ENCODE measurements at regions not wholly inside any gene's neighbourhood (a gene's known extent, or its start where the extent isn't known, plus 50 kb on each side); places are given as distances from the start of the nearest gene placed in this dataset.

DNA sequence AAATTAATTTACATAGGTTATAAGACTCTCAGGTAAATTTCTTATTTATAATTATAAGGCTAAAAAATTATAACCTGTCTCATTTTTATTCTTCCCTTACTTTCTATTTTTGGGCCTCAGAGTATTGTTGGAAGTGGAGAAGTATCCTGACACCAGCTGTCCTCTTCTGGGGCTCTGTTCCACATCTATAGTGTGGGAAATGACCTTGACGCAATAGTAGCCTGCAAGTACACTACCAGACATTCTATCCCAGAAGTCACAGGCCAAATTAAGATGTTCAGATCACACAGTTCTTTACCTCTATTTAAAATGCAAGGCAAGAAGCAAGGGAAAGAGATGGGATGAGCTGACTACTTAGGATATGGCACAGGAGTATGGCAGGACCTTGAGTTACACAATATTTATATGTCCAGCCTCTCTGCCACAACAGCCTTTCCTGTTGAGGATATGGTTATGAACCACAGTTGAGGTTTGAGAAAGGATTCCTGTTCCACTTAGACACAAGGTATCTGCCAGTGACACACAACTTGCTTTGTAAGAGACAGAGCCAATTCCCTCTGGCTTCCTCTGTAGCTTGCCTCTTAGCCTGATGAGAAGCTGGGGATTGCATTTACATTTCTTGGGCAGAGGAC is 158.0 kb upstream of the IL12A start:
- DNase-seq = no peak

DNA sequence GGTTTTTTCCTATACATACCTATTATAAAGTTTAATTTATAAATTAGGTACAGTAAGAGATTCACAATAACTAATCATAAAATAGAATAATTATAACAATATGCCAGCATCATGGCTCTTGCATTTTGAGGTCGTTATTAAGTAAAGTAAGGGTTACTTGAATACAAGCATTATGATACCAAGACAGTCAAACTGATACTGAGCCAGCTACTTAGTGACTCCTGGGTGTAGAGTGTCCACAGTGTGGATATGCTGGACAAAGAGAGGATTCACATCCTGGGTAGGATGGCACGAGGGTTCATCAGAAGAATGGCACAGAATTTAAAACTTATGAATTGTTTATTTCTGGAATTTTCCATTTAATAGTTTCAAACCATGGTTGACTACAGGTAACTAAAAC is 157.2 kb upstream of the IL12A start:
- DNase-seq = no peak

DNA sequence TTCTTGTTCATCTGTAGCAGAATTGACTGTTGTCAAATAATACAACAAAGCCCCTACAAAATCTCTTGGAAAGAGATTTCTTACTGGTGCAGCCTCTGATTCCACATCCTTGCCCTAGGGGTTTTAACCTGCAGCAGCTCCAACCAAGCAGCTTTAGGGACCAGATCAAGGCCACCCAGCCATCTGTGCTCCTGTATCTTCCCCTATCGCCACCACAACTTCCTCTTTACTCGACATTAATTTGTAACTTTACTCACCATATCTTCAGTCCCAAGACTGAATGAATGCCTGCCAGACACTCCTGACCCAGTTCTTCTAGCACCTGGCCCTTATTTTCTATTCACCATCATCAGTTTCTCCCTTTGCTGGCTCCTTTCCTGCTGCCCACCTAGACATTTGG is 156.6 kb upstream of the IL12A start:
- no peak for DNase-seq

DNA sequence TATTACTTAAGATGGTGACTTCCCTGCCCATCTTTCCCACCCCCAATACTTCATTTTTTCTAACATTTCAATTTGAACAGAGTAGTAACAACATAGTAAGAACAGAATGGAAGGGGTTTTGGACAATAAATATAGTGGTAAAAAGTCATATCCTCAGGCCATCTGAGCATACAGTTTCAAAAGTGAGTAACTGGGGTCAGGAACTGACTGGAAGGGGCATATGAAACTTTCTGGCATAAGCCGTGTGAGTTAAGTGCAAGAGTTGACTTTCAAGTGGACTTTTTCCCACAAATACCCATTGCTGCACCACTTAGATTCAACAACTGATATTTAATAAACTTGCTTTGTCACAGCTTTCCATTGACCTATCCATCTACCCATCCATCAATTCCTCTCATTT is 153.5 kb upstream of the IL12A start:
- DNase-seq = no peak

DNA sequence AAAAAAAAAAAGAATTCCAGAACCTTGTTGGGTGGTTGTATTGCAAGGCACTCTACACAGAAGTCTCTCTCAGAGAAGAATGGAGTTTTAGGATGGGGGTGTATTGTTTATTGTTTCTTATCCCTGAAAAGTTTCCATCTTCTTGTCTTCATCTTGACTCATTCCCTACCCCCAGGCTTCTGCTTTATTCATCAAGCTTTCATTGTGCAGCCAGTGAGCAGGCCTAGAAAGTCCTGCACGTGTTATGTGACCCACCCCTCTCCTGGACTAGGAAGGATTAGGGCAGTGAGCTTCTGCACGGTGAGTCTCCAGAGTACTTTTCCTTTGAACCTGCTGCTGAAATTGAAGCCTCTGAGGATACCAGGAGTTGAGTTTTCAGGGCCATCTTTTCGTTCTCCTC is 150.9 kb upstream of the IL12A start:
- no peak for DNase-seq

DNA sequence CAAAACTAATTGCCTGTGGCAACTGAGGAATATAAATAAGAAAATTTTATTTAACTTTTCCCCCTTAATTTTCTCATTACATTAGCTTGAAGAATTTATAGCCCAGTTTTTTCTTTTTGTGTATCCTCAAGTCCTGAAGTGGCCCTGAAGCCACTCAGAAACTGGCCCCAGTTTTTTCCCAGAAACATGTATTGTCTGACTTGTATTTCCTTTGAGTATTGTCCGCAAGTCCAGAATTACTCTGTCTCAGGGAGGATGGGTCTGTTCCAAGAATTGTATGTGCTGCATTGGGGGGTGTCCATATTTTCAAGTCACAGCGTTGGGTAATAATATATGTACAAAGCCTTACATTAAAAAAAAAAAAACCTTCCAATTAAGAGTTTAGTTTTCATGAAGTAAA is 149.7 kb upstream of the IL12A start:
- no peak for DNase-seq

DNA sequence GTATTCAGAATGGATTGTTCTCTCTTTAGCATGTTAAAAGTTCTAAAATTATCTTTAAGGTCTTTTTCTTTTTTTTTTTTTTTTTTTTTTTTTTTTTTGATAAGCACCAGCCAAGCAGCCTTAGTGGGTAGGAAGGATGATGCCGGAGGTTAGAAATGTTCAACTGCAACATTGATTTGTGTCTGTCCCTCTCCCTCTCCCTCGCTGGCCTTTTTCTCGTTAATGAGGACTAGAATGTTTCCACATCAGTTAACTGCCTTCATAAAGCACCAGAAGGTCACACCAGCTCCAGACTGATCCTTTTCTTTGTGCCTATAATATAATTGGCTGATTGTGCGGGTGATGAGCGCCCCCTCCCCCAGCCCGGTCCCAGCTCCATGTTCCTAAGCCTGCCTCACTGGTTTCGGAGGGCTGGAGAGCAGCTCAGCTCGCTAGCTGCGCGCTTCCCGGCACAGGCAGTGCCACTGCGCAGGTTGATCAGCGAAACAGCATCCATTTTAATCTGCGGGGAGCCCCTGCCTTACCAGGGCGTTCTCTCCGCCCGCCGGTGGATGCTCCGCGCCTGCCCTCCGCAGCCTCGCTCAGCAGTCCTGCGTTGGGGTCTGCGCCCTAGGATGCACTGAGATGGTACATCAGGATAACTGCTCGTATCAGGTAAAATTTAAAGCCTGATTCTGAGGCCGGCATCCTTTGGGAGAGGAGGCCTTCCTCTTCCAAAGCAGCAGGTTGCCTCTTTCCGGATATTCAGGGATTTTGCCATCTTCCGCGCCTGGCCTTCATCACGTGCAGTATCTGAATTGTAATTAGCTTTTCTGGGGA is 148.9 kb upstream of the IL12A start, which contains the start of gene SCHIP1:
Gene SCHIP1 (plus strand): TSS at position 301 of the 819 bp plus-strand sequence.
- no peak for DNase-seq

DNA sequence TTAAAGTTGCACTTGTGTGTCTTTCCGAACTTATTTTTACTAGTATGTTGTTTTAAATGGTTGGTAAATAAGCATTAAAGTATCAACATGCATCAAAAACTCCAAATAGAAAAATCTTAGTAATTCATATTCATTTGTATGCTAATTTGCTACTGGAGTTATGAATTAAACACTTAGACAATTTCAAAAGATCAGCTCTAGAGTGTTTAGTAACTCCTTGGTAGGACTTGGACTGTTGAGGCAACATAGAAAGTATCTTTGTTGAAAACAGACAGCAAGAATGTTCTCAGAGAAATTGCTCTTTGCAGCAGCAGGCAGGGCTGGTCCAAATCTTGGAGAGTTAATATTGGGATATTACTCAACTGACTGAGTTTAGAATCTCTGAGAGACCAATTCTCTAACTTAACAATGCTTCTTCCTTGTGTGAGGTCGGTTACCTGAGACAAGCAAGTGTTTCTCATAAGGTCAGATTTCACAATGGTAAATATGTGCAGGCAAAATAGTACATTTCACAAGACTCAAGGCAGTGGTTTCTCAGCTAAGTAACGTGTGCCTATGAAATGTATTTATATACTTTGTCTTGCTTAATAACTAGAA is 147.8 kb upstream of the IL12A start:
- DNase-seq = no peak

DNA sequence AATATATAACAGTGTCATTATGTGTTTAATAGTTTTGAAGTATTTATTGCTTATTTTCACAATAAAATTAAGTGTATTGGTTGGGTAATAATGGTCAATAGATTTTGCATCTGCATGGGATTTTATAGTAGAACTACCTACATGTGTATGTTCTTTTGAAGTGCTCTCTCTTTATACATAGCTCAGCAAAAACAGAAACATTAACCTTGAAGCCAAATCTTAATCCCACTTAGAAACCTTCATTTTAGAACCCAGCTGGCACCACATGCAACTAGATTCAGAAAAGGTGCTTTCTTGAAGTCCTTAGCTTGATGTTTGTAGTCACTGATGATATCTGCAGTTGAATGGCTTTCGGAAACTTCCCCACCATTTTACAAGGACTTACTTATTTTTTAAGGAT is 146.9 kb upstream of the IL12A start:
- no peak for DNase-seq

DNA sequence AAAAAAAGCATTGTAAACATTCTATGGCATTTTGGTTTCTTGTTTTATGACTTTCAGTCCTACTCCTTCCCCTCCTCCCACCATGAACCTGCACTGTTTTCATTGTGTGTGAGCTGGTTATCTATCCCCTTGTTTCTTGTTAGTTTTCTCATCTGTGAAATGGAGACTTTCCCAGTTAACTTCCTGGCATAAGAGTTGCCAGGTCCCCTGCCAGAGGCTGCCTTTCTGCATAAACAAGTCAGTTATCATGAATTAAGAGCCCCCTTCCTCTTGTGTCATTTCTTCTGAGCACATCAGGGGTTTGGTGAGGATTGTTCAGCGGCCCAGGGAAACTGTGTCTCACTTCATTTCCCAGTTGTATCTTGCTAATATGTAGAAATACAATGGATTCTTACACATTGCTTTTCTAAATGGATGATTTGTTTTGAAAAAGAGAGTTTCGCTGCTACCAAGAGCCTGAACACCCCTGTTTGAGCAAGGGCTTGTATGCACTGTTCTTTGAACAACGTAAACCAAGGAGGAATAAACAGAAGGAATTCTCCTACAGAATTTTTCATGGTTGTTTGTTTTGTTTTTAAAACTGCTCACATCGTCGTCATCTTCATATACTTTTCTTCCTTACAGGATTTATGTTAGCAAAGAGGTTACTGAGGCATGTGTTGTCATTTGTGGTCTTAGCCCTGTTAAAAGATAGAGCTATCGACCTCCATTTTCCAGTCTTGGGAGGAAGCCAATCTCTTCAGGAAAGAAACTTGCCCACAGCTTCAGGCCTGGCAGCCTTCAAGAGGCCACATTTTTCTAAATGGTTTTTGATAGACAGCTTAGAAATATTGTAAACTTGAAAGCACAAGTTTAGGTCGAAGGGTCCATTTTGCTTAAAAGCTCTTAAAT is 144.6 kb upstream of the IL12A start:
- DNase-seq = no peak

DNA sequence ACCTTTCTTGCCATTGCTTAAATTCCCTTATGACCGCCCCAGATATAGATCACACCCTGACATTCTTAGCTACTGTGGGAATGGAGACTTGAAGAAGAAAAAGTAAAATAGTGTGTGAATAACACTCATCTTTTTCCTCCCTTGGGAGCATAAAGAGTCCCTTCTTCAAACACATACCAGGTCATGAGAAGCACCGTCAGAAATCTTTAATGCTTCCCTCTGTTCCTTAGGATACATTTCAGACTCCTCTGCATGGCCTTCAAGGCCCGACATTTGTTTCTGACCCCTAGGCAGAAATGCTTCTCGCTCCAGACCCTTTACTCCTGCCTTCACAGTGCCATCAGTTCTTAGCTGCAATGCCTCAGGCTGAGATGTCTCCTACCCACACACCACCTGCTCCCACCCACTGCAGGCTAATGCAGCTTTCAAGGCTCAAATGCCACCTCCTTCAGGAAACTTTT is 143.8 kb upstream of the IL12A start:
- no peak for DNase-seq

DNA sequence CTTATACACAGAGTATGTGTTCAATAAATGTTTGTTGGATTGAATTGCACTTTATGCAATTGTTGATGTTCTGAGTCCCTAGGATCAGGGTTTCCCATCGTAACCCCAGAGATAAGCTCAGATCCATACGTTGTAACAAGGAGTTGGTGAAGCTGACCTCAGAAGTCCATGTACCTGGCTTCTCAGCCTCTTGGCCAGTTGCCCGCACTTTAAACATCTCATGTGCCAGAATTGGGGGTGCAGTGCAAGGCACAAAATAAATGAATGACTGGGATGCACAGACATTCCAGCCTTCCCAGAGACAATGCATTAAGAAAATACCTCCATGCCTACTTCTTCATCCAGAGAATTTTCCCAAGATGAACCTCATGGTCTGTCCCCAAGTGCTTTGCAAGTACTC is 142.9 kb upstream of the IL12A start:
- DNase-seq = no peak

DNA sequence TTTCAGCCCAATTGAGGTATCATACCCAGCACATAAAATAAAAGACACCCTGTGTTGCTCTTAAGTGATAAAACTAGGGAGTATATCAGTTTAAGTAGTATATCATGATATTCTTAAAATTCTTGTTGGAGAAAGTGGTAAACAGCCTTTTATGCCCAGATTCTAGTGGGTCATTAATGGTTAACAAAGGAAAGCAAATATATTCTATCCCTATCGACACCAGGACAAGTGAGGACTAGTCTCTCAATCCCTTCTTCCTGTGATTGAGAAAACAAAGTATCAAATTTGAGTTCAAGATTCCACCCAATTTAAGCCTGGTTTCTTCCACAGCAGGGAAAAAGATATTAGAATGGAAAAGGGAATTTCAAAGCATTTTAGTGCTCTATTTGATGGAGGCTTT is 142.4 kb upstream of the IL12A start:
- no peak for DNase-seq

DNA sequence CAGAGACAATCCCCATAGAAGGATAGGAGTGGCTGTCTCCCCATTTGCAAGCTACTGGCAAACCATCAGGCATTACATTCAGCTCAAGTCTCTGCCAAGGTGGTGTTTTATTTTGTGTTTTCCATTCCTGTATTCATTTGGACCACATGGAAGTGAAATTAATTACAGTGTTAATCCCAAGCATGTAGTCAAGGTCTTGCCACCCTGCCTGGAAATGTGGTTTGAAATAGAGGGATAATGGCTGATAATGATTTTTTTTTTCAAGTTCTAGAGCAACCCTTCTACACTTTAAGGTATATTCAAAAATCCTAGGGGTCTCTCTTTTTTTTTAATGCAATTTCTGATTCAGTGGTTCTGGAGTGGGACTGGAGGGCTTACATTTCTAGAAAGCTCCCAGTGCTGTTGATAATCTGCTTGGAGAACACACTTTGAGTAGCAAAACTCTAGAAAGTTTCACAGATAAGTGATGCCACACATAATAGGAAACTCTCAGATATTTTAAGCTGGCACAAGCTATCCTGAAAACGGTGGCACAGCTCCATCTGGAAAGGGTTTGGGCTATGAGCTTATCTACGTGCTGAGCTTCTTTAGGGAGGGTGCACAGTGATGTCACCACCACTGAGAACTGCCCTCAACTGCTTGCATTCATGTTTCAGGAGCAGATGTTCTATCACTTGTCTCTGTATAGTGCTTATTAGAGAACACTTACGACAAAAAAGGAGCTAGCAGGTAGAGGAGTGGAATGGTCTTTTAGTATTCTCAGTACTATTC is 140.1 kb upstream of the IL12A start:
- DNase-seq = no peak

DNA sequence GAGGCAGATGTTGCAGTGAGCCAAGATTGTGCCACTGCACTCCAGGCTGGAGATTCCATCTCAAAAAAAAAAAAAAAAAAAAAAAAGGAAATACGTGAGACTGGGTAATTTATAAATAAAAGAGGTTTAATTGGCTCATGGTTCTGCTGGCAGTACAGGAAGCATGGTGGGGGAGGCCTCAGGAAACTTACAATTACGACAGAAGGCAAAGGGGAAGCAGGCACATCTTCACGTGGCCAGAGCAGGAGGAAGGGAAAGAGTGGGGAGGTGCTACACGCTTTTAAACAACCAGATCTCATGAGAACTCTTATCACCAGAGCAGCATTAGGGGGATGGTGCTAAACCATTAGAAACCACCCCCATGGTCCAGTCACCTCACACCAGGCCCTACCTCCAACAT is 138.2 kb upstream of the IL12A start:
- no peak for DNase-seq

DNA sequence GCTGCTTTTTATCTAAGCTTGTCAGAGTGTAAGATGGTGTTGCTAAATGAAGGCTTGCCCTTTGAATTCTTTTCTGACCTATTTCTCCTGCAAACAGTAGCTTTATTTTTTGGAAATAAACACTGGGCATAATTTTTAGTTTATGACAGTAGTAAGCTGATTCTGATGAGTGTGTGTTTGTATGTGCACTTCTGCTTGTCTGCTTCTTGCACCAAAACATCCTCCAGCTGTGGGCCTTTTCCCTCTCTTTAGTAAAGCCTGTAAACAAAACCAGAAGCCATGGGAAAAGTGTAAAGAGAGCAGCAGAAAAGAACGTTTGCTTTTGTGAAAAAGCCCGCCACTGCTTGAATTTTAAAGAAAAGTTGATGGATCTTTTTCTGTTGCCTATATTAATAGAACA is 136.4 kb upstream of the IL12A start:
- DNase-seq = no peak

DNA sequence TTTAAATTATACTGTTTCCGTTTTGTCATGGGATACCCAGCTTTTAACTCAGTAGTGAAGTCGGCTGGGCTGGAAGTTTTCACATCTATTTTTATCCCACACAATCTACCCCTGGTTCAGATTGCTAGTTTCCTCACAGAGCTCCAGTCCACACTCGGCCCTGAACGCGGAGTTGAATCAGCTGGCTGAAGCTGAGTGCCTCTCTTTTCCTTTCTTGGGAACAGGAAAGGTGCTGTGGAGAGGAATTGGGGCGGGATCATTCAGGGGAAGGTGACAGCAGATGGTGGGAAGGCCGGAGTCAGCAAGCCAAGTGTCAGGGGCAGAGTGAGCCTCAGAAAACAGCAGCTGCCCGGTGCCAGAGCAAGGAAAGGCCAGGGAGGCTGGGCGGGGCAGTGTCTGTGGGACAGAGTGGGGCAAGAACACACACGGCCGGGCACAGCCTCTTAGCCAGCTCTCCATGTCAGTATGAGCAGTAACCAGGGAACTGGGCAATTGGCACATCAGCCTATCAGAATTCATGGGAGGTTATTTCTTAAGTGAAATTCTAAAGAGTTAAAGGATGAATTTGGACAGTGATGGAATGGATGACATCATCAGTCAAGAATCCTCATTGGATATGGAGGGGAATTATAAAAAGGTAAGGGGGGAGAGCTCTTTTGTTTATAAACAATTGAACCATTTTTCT is 135.7 kb upstream of the IL12A start:
- no peak for DNase-seq

DNA sequence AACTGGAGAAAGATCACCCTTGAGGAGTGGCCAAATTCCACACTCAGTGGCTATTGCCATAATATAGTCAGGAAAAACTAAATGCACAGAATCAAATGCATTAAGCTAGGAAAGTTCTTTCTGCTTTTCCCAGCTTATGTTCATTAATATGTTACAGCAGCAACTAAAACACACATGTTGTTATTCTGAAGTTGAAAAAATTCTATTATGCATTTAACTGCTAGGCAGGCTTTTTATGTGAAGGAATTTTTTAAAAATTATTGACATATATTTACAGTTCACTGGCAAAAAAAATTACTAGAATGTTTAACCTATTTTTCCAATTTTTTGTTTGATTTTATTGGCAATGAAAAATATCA is 135.2 kb upstream of the IL12A start:
- DNase-seq = no peak

DNA sequence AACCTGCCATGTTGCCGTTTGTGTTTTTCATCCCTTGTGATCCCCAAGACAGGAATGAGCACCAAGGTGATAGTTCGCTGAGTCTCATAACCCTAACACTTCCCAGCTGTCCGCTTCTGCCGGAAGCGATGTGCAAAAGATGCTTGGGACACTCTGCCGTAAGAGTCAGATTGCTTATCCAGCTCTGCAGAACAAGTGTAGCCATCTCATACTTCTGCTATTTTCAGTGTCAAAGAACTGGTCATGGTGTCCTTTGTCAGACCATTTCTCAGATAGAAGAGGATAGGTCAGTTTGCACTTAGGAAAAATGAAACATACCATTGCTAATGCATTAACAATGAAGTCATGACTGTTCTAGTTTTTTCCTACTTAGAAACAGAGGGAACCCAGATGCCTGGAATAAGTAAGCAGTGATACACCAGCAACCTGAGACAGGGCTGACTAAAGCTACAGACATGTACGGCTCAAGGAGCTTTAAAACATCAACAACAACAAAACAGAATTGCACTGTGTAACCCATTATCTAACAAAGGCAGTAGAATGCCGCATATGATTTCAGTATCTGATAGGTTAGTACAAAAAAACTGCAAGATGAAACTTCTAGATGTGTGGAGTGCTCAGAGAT is 134.0 kb upstream of the IL12A start:
- no peak for DNase-seq

DNA sequence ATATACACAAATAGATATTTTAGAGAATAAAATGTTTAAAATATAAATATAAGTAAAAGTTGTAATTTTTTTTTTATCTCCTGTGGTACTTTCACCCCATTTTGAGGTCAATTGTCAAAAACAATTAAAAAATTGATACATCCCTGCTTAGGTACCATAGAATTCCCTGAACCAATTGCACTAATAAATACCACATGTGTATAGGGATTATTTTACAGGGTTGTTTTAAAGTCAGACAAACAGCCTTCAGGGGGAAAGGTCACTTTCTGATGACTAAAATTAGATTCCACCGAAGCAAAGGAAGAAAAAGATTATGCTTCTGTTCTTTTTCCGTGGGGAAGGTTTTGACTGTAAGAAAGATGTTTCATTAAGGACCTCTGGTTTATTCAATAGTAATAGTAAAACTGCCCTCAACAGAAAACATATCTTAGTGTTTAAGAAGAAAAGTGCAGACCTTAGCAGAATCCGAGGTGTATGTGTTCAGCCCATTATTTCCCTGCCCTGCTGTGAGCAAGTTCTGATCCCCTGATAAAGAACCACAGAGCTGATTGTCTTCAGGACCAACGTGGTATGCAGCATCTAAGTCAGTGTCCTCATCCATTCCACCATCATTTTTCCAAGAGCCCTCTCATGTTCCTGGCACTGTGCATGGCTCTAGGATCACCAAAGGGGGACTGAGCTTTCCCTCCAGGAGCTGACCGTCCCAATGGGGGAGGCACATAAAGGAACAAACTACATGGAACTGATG is 132.9 kb upstream of the IL12A start:
- no peak for DNase-seq

Measured in NCI-H1694 treated with DMSO at 0.1 percent for 48 hours (cell line).